Urinary bladder (tissue), 3 donors: ENCODE measurements at regions not wholly inside any gene's neighbourhood (a gene's known extent, or its start where the extent isn't known, plus 50 kb on each side); places are given as distances from the start of the nearest gene placed in this dataset.
"Not testable (repeated sequence)": the region's sequence is repeated elsewhere in the genome, so short reads cannot be mapped to it uniquely, and the experiment has no call there.

ENCODE experiments used
- DNase-seq: peaks from one replicate; pipeline ENCODE4 v3.0.0-alpha.2; 2015; ENCODE audit errors: extremely low spot score
- H3K27ac ChIP-seq: one replicate; pipeline ENCODE4 v1.5.1; 2013; ENCODE audit warnings: low read depth, mild to moderate bottlenecking, moderate library complexity
- H3K36me3 ChIP-seq: one replicate; pipeline ENCODE4 v1.6.1; 2013; ENCODE audit warnings: mild to moderate bottlenecking, moderate library complexity; ENCODE audit not compliant: insufficient read depth
- H3K4me1 ChIP-seq: one replicate; pipeline ENCODE4 v1.6.1; 2013; ENCODE audit warnings: mild to moderate bottlenecking, moderate library complexity; ENCODE audit not compliant: insufficient read depth
- H3K4me3 ChIP-seq: one replicate; pipeline ENCODE4 v1.5.1; 2013; ENCODE audit warnings: low read depth, low read length
- WGBS: extraction: QIAGEN DNeasy Blood & Tissue Kit; methylation state at CpG from one replicate; pipeline ENCODE4 v1.1.7; 2013; 5-methylcytosine and 5-hydroxymethylcytosine counted together
- donor health status: healthy with polysubstance abuse.
- donor health status: healthy.

DNA sequence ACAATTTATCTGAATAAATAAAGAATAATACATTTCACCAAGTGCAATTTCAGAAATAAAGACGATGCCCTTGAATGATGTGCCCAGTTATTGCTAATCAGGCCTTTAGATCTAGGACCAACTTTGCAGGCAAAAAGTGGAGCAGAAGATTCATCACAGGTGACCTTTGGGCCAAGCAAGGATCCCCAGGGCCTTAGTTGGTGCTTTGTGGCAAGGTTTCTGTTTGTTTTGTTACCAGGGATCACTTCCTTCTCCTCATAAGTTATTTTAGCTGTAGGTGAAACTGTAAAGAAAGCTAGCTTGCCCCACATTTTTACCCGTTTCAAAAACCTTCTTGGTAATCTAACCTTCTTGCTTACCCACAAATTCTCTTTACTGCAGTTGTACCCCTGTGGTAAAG, 323.2 kb downstream of the NEBL start:
- Histone ChIP-seq H3K4me1 (no peaks in the 10 kb centered on the region), H3K36me3 (no peaks in the 10 kb centered on the region), H3K4me3 (no peak overlapping the region), H3K27ac (no peak overlapping the region)
- DNase-seq = no peak
- WGBS = 83% methylated on average over 2 of the region's 2 CpGs

GRCh38 chr10:20555990-20556389, 341.1 kb downstream of the NEBL start:
- not testable (repeated sequence) for H3K27ac ChIP-seq, DNase-seq, H3K36me3 ChIP-seq, H3K4me3 ChIP-seq, H3K4me1 ChIP-seq
- WGBS = 84% methylated on average over 7 of the region's 7 CpGs

DNA sequence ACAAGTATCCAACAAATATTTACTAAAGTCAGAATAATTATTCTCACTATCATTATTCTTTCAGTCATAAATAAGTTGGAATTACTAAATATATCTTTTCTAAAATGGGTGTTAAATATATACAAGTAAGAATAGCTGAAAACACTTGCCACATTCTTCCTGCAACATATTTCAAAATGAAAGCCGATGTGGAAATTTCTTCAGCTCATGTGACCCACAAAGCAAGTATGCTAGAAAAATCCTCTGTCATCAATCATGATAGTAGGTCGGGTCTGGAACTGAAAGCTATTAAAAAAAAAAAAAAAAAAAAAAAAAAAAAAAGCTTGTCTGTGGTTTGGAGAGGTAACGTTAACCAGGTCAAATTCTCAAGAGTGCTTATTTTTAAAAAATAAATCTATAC, 344.7 kb downstream of the NEBL start:
- 37% methylated on average over 3 of the region's 3 CpGs for WGBS

DNA sequence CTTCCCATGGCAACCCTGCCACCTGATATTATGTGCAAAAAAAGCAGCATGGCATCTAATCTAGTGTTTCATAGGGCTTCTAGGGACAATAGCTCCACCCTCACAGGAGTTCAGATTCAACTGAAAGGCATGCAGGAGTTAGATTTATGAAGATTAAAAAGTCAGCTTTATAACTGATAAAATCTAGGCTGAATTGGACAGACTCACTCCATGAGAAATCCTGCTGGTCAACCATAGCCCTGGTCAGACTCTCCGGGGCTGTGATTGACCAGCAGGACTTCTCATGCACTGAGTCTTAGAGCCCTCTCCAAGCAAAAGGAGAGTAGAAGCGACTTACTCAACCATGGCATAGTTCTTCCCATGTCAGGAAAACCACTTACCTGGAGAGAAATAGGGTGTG, 345.4 kb downstream of the NEBL start:
- no peaks in the 10 kb centered on the region for H3K36me3 ChIP-seq
- no peak overlapping the region for H3K27ac ChIP-seq
- no peaks in the 10 kb centered on the region for H3K4me1 ChIP-seq
- DNase-seq = no peak
- WGBS = 90% methylated on average over 2 of the region's 2 CpGs
- H3K4me3 ChIP-seq = no peak overlapping the region

More for the DNA sequence above, 344.7 kb downstream of the NEBL start:
- Histone ChIP-seq H3K4me3 (no peak overlapping the region), H3K36me3 (no peaks in the 10 kb centered on the region), H3K4me1 (no peaks in the 10 kb centered on the region), H3K27ac (no peak overlapping the region)
- no peak for DNase-seq

GRCh38 chr10:20535897-20536881, 360.9 kb downstream of the NEBL start:
- no peak overlapping the region for H3K4me3 ChIP-seq
- no peak for DNase-seq
- 56% methylated on average over 7 of the region's 7 CpGs for WGBS
- no peaks in the 10 kb centered on the region for H3K4me1 ChIP-seq
- H3K36me3 ChIP-seq = no peaks in the 10 kb centered on the region
- no peak overlapping the region for H3K27ac ChIP-seq

DNA sequence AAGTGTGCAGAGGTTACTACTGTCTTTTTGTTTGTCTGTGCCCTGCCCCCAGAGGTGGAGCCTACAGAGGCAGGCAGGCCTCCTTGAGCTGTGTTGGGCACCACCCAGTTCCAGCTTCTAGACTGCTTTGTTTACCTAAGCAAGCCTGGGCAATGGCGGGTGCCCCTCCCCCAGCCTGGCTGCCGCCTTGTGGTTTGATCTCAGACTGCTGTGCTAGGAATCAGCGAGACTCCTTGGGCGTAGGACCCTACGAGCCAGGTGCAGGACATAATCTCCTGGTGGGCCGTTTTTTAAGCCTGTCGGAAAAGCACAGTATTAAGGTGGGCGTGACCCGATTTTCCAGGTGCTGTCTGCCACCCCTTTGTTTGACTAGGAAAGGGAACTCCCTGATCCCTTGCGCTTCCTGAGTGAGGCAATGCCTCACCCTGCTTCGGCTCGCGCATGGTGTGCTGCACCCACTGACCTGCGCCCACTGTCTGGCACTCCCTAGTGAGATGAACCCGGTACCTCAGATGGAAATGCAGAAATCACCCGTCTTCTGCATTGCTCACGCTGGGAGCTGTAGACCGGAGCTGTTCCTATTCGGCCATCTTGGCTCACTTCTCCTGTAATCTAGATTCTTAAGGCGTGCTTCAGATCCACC, 365.7 kb downstream of the NEBL start:
- not testable (repeated sequence) for H3K27ac ChIP-seq, H3K4me3 ChIP-seq, H3K36me3 ChIP-seq, DNase-seq, H3K4me1 ChIP-seq
- WGBS = 81% methylated on average over 18 of the region's 20 CpGs

DNA sequence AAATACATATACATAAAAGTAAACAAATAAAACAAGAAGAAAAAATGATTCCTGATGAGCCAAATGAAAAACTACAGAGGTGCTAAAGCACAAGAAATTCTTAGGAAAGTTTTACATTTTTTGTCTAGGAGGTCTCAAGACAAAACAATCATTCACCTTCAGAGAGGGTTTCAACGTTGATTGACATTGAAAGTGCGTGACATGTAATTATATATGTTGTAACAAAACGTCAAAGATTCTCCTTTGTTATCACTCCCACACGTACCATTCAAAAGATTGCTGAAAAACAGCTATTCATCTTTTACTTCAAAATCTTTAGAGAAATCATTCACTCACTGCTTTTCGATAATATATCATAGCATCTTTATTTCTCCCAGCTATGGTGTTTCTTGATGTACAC, 375.9 kb downstream of the NEBL start:
- Histone ChIP-seq H3K36me3 (no peaks in the 10 kb centered on the region), H3K27ac (no peak overlapping the region), H3K4me1 (no peaks in the 10 kb centered on the region), H3K4me3 (no peak overlapping the region)
- DNase-seq = no peak
- WGBS = 89% methylated on average over 5 of the region's 5 CpGs

DNA sequence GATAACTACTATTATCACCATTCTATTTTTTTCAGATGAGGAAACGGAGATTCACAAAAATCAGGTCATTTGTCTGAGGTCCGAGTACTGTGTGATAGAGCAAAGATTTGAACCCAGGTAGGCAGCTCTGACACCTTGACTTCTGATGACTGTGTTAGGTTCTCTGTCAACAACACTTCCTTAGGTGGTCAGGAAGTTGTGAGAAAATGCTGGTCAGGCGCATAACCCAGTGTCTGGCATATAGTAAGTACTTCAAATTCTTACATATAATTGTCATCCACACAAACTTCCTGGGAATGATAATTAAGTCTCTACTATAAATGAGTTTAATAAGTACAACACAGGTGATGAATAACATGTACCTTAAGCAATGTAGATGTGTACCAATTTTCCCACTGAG, 381.5 kb downstream of the NEBL start:
- Histone ChIP-seq H3K4me1 (no peaks in the 10 kb centered on the region), H3K27ac (no peak overlapping the region), H3K4me3 (no peak overlapping the region), H3K36me3 (no peaks in the 10 kb centered on the region)
- 93% methylated on average over 3 of the region's 3 CpGs for WGBS
- no peak for DNase-seq

- 68% methylated on average over 8 of the region's 8 CpGs for WGBS
- Histone ChIP-seq H3K27ac (no peak overlapping the region), H3K4me3 (no peak overlapping the region), H3K36me3 (no peaks in the 10 kb centered on the region), H3K4me1 (no peaks in the 10 kb centered on the region)
- no peak for DNase-seq
Measured at GRCh38 chr10:20512631-20513030, 384.5 kb downstream of the NEBL start.

DNA sequence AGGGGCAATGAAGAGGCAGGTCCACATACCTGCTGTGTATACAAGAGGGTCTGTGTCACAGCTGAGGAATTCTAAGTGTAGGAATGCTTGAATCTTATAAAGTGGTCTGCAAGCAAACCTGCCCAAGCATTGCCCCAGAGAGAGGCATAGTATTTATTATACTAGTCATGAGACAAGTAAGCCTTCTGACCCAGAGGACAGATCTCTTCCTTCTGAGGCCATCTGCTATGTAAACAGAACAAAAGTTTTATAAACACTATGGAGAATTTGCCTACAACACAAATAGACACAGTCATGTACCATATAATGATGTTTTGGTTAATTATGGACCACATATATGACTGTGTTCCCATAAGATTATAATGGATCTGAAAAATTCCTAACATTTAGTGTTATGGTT, 388.2 kb downstream of the NEBL start:
- Histone ChIP-seq H3K4me3 (no peak overlapping the region), H3K27ac (no peak overlapping the region), H3K36me3 (no peaks in the 10 kb centered on the region), H3K4me1 (no peaks in the 10 kb centered on the region)
- no peak for DNase-seq

- WGBS = 76% methylated on average over 5 of the region's 5 CpGs
- Histone ChIP-seq H3K36me3 (no peaks in the 10 kb centered on the region), H3K4me3 (no peak overlapping the region), H3K4me1 (no peaks in the 10 kb centered on the region), H3K27ac (no peak overlapping the region)
- no peak for DNase-seq
Measured at GRCh38 chr10:20502903-20503585, 394.1 kb downstream of the NEBL start.

GRCh38 chr10:20494474-20494873, 402.6 kb downstream of the NEBL start:
- Histone ChIP-seq H3K4me1 (no peaks in the 10 kb centered on the region), H3K27ac (no peak overlapping the region), H3K36me3 (no peaks in the 10 kb centered on the region), H3K4me3 (no peak overlapping the region)
- WGBS = 79% methylated on average over 1 of the region's 1 CpG
- no peak for DNase-seq

- Histone ChIP-seq H3K4me1 (no peaks in the 10 kb centered on the region), H3K36me3 (no peaks in the 10 kb centered on the region), H3K4me3 (no peak overlapping the region), H3K27ac (no peak overlapping the region)
- DNase-seq = no peak
- WGBS = 34% methylated on average over 2 of the region's 2 CpGs
Measured at GRCh38 chr10:20492447-20492846, 404.7 kb downstream of the NEBL start.

GRCh38 chr10:20489961-20490360, 407.1 kb downstream of the NEBL start:
- no peak for DNase-seq
- H3K4me3 ChIP-seq = no peak overlapping the region
- WGBS = 96% methylated on average over 4 of the region's 4 CpGs
- no peaks in the 10 kb centered on the region for H3K36me3 ChIP-seq
- no peak overlapping the region for H3K27ac ChIP-seq
- H3K4me1 ChIP-seq = no peaks in the 10 kb centered on the region
